Natural killer cell treated with Interleukin-12 subunit alpha and Interleukin-12 subunit beta and Interleukin-15 and Interleukin-18, amount 100 ng/mL, for 72 hours (primary cell): ENCODE measurements at regions not wholly inside any gene's neighbourhood (a gene's known extent, or its start where the extent isn't known, plus 50 kb on each side); places are given as distances from the start of the nearest gene placed in this dataset.

Source experiments
- ATAC-seq, 2 donors: fragments of 150-1000 bp; cut with Tn5 transposase in 1 of 2; sonication (Bioruptor Pico), chemical (Tn5 transposase) in 1 of 2; 2 replicates each; pipeline ENCODE4 v1.10.0; 2021
- DNase-seq: peaks from one replicate; pipeline ENCODE4 v3.0.0; 2022; ENCODE audit warnings: low spot score
- H3K27ac Mint-ChIP-seq, 2 donors: 1 replicate in 1 of 2; 2 replicates in 1 of 2; pipeline ENCODE4 v1.8.0; 2022; ENCODE audit warnings: mixed read lengths in 2 of 2, mild to moderate bottlenecking in 1 of 2, moderate library complexity in 1 of 2
- H3K27me3 Mint-ChIP-seq, 2 donors: 1 replicate in 1 of 2; 2 replicates in 1 of 2; pipeline ENCODE4 v1.8.0; 2022; ENCODE audit warnings: mixed read lengths in 2 of 2
- H3K36me3 Mint-ChIP-seq: one replicate; pipeline ENCODE4 v1.8.0; 2022; ENCODE audit warnings: mixed read lengths
- H3K4me1 Mint-ChIP-seq, 2 donors: 1 replicate in 1 of 2; 2 replicates in 1 of 2; pipeline ENCODE4 v1.8.0; 2022; ENCODE audit warnings: low read depth in 2 of 2, mixed read lengths in 2 of 2, mild to moderate bottlenecking in 1 of 2
- H3K4me3 Mint-ChIP-seq: one replicate; pipeline ENCODE4 v1.8.0; 2022; ENCODE audit warnings: mixed read lengths
- H3K9me3 Mint-ChIP-seq: 2 replicates; pipeline ENCODE4 v1.8.0; 2022; ENCODE audit warnings: mixed read lengths

DNA sequence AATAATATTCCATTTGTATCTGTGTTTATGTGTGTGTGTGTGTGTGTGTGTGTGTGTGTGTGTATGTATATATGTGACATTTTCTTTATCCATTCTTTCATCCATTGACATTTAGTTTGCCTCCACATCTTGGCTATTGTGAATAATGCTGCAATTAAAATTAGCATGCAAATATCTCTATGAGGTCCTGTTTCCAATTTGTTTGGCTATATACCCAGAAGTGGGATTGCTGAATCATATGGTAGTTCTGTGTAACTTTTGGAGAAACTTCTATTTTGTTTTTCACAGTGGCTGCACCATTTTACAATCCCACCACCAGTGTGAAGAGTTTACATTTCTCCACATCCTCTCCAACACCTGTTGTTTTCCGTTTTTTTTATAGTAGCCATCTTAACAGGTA, 53.1 kb downstream of the CH25H start:
- Mint-ChIP-seq H3K27me3 (peaks cover 30 to 47% of the 10 kb centered on the region in 2 donors), H3K36me3 (no peaks in the 10 kb centered on the region), H3K9me3 (no peaks in the 10 kb centered on the region), H3K4me1 (peaks cover 0 to 4% of the 10 kb centered on the region in 2 donors), H3K27ac (no peak overlapping the region), H3K4me3 (no peak overlapping the region)
- DNase-seq = no peak
- ATAC-seq = no peak

DNA sequence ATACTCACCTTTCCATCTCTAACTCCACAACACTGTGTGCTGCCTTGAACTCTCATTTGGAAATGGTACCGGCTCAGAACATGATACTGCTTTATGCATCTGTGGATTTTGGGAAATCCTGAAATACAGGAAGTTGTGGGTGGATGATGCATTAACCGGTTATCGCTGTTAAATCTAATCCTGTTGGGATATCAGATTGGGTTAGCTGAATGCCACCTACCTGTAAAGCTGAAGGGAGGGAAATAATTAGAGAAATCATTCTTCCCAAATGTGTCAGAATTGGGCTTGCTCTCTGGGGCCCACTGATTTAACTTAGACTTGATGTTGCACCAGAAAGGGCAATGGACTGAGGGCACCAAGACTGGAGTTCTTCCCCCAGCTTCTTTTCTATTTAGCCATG, 54.0 kb downstream of the CH25H start:
- Mint-ChIP-seq H3K27me3 (peaks cover 23 to 42% of the 10 kb centered on the region in 2 donors), H3K4me1 (no peaks in the 10 kb centered on the region), H3K9me3 (no peaks in the 10 kb centered on the region), H3K36me3 (no peaks in the 10 kb centered on the region), H3K4me3 (no peak overlapping the region), H3K27ac (no peak overlapping the region)
- ATAC-seq (no peak), DNase-seq (no peak)

DNA sequence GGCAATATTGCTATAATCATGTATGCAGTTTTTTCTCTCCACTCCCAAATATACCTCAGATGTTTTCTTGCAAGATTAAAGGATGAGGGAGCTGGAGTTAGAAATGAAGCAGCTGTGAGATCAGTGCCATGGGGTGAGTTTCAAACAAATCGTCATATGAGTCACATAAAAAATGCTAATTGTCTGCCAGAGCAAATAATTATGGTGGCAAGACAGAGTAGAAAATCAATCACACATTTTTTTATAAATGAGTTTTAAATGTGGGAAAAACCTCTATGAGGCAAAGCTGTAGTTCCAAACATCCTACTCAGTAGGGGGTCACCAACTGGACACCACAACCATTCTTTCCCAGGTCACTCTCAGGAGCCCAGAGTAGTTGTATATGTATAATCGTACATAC, 55.3 kb downstream of the CH25H start:
- H3K9me3 Mint-ChIP-seq = no peaks in the 10 kb centered on the region
- H3K36me3 Mint-ChIP-seq = no peaks in the 10 kb centered on the region
- H3K27ac Mint-ChIP-seq = no peak overlapping the region
- H3K4me3 Mint-ChIP-seq = no peak overlapping the region
- ATAC-seq (no peak), DNase-seq (no peak)
- H3K4me1 Mint-ChIP-seq = no peaks in the 10 kb centered on the region
- H3K27me3 Mint-ChIP-seq = peaks cover 20 to 41% of the 10 kb centered on the region in 2 donors

GRCh38 chr10:89148061-89148460, 59.1 kb downstream of the CH25H start:
- no peaks in the 10 kb centered on the region for H3K4me1 Mint-ChIP-seq
- H3K36me3 Mint-ChIP-seq = no peaks in the 10 kb centered on the region
- H3K27ac Mint-ChIP-seq = no peak overlapping the region
- H3K27me3 Mint-ChIP-seq = peaks cover 10 to 20% of the 10 kb centered on the region in 2 donors
- ATAC-seq (no peak), DNase-seq (no peak)
- H3K4me3 Mint-ChIP-seq = no peak overlapping the region
- no peaks in the 10 kb centered on the region for H3K9me3 Mint-ChIP-seq

DNA sequence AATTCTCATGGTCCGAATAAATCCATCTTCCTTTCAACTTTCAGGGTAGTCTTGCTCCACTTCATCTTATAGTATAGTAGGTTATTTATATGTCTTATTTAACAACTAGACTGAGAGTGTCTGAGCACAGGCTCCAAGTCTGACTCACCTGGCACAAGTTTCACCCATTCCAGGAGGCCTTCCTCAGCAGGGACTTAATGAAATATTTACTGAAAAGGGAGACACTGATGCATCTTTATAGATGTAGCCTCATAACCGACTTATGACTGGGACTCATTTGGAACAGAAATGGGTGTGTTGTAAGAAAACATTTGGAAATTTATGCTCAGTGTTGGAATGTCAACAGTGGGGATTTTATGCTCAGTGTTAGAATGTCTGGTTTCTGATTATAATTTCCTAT, 59.9 kb downstream of the CH25H start:
- H3K4me3 Mint-ChIP-seq = no peak overlapping the region
- H3K27ac Mint-ChIP-seq = no peak overlapping the region
- peaks cover 10 to 20% of the 10 kb centered on the region in 2 donors for H3K27me3 Mint-ChIP-seq
- no peaks in the 10 kb centered on the region for H3K36me3 Mint-ChIP-seq
- ATAC-seq (no peak), DNase-seq (no peak)
- H3K4me1 Mint-ChIP-seq = no peaks in the 10 kb centered on the region
- no peaks in the 10 kb centered on the region for H3K9me3 Mint-ChIP-seq

DNA sequence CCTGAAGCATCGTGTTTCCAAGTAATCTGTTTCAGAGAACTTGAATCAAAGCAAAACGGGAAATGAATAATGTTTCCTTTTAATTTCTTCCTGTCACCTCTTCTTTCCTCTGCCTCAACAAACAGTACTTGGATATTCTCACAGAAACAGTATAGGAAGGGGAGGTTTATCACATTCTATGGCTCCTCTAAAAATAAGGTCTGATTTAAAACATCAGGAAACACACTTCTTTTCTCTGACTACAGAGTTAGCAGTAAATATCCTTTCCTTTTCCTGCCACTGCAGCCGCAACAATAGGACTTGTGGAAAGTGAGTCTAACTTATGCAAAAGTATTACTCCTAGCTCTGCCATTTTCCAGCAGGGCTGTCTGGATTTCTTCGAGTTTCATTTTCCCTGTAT, 62.3 kb downstream of the CH25H start:
- Mint-ChIP-seq H3K4me1 (no peaks in the 10 kb centered on the region), H3K4me3 (no peak overlapping the region), H3K9me3 (no peaks in the 10 kb centered on the region), H3K36me3 (no peaks in the 10 kb centered on the region), H3K27ac (no peak overlapping the region), H3K27me3 (peaks cover 5 to 7% of the 10 kb centered on the region in 2 donors)
- DNase-seq (no peak), ATAC-seq (no peak)

- Mint-ChIP-seq H3K27ac (no peak overlapping the region), H3K4me1 (no peaks in the 10 kb centered on the region), H3K27me3 (peaks cover 9 to 13% of the 10 kb centered on the region in 2 donors), H3K9me3 (no peaks in the 10 kb centered on the region), H3K36me3 (no peaks in the 10 kb centered on the region), H3K4me3 (no peak overlapping the region)
- ATAC-seq (no peak), DNase-seq (no peak)
Measured at GRCh38 chr10:89142590-89142989, 64.5 kb downstream of the CH25H start.

- no peaks in the 10 kb centered on the region for H3K36me3 Mint-ChIP-seq
- no peak overlapping the region for H3K27ac Mint-ChIP-seq
Measured at GRCh38 chr10:89138755-89139490, 68.2 kb downstream of the CH25H start.

GRCh38 chr10:89134963-89135362, 72.2 kb downstream of the CH25H start:
- no peaks in the 10 kb centered on the region for H3K9me3 Mint-ChIP-seq
- DNase-seq = no peak
- H3K4me3 Mint-ChIP-seq = no peak overlapping the region
- H3K36me3 Mint-ChIP-seq = no peaks in the 10 kb centered on the region
- no peaks in the 10 kb centered on the region for H3K4me1 Mint-ChIP-seq
- H3K27me3 Mint-ChIP-seq = peaks cover 13 to 39% of the 10 kb centered on the region in 2 donors
- no peak overlapping the region for H3K27ac Mint-ChIP-seq
- no peak for ATAC-seq

More at GRCh38 chr10:89138755-89139490, 68.2 kb downstream of the CH25H start:
- no peaks in the 10 kb centered on the region for H3K9me3 Mint-ChIP-seq
- peaks cover 5 to 23% of the 10 kb centered on the region in 2 donors for H3K27me3 Mint-ChIP-seq
- DNase-seq (no peak), ATAC-seq (no peak)
- H3K4me1 Mint-ChIP-seq = no peaks in the 10 kb centered on the region
- H3K4me3 Mint-ChIP-seq = no peak overlapping the region

GRCh38 chr10:89129911-89130310, 77.2 kb downstream of the CH25H start:
- no peak for DNase-seq
- Mint-ChIP-seq H3K36me3 (no peaks in the 10 kb centered on the region), H3K9me3 (no peaks in the 10 kb centered on the region), H3K27ac (no peak overlapping the region), H3K4me3 (no peak overlapping the region), H3K4me1 (no peaks in the 10 kb centered on the region), H3K27me3 (peaks cover 15 to 31% of the 10 kb centered on the region in 2 donors)
- ATAC-seq = no peak

GRCh38 chr10:89122433-89123051, 84.6 kb downstream of the CH25H start:
- no peaks in the 10 kb centered on the region for H3K36me3 Mint-ChIP-seq
- H3K9me3 Mint-ChIP-seq = no peaks in the 10 kb centered on the region
- H3K4me3 Mint-ChIP-seq = no peak overlapping the region
- no peaks in the 10 kb centered on the region for H3K4me1 Mint-ChIP-seq
- H3K27ac Mint-ChIP-seq = no peak overlapping the region
- peaks cover 26 to 27% of the 10 kb centered on the region in 2 donors for H3K27me3 Mint-ChIP-seq
- ATAC-seq (no peak), DNase-seq (no peak)

GRCh38 chr10:89121764-89122020, 85.4 kb downstream of the CH25H start:
- peaks cover 29 to 34% of the 10 kb centered on the region in 2 donors for H3K27me3 Mint-ChIP-seq
- H3K9me3 Mint-ChIP-seq = no peaks in the 10 kb centered on the region
- H3K36me3 Mint-ChIP-seq = no peaks in the 10 kb centered on the region
- DNase-seq = no peak
- H3K4me3 Mint-ChIP-seq = no peak overlapping the region
- no peak overlapping the region for H3K27ac Mint-ChIP-seq
- H3K4me1 Mint-ChIP-seq = no peaks in the 10 kb centered on the region
- ATAC-seq = no peak

DNA sequence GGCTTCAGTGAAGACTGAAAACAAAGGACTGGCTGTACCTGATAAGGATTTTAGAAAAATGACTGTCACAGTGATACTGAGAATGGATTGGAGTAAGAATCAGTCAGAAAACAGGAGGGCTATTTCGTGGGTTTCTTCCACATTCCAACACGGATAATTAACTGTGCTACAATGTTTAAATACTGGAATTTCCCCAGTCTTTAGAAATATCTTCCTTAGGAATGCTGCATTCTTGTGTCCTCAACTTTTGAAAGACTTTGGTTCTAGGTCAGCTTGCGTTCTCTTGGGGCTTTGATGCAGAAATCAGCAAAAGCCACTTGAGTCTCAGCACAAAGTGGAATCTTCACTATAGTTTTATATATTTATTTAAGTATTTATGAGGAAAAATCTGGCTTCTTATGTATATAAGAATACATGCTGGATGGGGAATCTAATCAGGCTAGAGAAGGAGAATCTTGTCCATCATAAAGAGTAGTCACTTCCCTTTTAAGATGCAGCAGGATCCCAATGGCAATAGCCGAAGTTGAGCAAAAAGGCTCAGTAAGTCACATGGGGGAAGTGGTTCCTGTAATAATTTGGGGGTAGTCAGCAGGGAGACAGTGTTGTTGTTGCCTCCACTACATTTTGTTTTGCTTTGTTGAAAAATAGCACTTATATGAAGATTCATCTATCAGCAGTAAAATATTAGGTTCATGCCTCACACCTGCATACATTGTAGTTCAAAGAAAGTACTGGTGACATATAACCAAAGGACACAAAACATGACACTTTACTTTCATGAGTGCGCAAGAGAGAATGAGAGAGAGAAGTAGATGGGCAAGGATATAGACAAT, 86.0 kb downstream of the CH25H start:
- ATAC-seq = no peak
- no peaks in the 10 kb centered on the region for H3K36me3 Mint-ChIP-seq
- no peaks in the 10 kb centered on the region for H3K9me3 Mint-ChIP-seq
- no peak overlapping the region for H3K4me3 Mint-ChIP-seq
- H3K4me1 Mint-ChIP-seq = no peaks in the 10 kb centered on the region
- H3K27me3 Mint-ChIP-seq = peaks cover 32 to 39% of the 10 kb centered on the region in 2 donors
- DNase-seq = no peak
- no peak overlapping the region for H3K27ac Mint-ChIP-seq

DNA sequence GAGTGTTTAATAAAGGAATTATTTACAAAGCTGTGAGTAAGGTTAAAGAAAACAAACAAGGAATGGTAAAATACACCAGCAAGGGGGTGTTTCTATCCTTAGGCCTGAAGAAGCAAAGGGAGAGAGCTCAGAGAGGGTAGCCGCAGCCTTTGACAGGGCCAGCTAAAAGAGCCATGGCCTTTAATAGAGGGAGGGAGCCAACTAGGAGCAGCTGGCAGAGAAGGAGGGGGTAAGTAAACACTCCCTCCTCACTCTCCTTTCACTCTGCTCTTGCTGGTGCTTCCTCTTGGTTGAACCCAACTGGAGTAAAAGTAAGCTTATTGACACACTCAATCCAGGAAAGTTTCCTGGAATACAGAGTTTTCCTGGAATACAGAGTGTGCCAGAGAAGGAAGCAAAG, 87.5 kb downstream of the CH25H start:
- Mint-ChIP-seq H3K9me3 (no peaks in the 10 kb centered on the region), H3K27me3 (peaks cover 31 to 48% of the 10 kb centered on the region in 2 donors), H3K4me1 (no peaks in the 10 kb centered on the region), H3K36me3 (no peaks in the 10 kb centered on the region), H3K27ac (no peak overlapping the region), H3K4me3 (no peak overlapping the region)
- DNase-seq = no peak
- ATAC-seq = no peak
